GM12865 (cell line): ENCODE measurements at regions not wholly inside any gene's neighbourhood (a gene's known extent, or its start where the extent isn't known, plus 50 kb on each side); places are given as distances from the start of the nearest gene placed in this dataset.
"Not testable (repeated sequence)": the region's sequence is repeated elsewhere in the genome, so short reads cannot be mapped to it uniquely, and the experiment has no call there.

ENCODE experiments used
- DNase-seq: peaks from one replicate; pipeline ENCODE4 v3.0.0; 2010; ENCODE audit warnings: low read depth
- H3K4me3 ChIP-seq: 2 replicates; pipeline ENCODE4 v1.5.1; 2011; ENCODE audit warnings: mild to moderate bottlenecking, low read depth, low read length, control low read depth
- TF ChIP-seq, protein P1 (sequence below): IDR thresholded peaks from 2 replicates; pipeline ENCODE4 v1.5.1; 2011; ENCODE audit warnings: low read length, control low read depth, low read depth, inconsistent platforms; ENCODE audit not compliant: insufficient read depth; ENCODE audit errors: missing control alignments

DNA sequence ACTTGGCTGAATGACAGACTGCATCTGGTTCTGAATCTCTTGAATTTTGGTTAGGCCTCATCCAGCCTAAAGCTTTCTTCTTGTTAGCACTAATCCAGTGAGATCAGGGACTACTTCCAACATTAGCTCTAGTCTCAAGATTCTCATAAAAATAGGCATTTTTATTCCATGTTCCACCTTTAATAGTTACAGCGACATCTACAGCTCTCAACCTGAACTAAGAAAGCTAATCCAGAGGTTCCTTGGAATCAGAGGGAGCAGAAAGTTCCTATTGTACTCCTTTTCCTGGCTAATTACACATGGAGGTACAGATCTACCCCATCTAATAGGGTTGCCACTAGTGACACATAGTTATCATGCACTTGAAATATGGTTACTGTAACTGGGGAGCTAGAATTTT is 391.9 kb downstream of the RMST start:
- no peak for DNase-seq
- no peak overlapping the region for H3K4me3 ChIP-seq
- TF ChIP-seq, protein P1, sequence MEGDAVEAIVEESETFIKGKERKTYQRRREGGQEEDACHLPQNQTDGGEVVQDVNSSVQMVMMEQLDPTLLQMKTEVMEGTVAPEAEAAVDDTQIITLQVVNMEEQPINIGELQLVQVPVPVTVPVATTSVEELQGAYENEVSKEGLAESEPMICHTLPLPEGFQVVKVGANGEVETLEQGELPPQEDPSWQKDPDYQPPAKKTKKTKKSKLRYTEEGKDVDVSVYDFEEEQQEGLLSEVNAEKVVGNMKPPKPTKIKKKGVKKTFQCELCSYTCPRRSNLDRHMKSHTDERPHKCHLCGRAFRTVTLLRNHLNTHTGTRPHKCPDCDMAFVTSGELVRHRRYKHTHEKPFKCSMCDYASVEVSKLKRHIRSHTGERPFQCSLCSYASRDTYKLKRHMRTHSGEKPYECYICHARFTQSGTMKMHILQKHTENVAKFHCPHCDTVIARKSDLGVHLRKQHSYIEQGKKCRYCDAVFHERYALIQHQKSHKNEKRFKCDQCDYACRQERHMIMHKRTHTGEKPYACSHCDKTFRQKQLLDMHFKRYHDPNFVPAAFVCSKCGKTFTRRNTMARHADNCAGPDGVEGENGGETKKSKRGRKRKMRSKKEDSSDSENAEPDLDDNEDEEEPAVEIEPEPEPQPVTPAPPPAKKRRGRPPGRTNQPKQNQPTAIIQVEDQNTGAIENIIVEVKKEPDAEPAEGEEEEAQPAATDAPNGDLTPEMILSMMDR: peak; percentile 3

DNA sequence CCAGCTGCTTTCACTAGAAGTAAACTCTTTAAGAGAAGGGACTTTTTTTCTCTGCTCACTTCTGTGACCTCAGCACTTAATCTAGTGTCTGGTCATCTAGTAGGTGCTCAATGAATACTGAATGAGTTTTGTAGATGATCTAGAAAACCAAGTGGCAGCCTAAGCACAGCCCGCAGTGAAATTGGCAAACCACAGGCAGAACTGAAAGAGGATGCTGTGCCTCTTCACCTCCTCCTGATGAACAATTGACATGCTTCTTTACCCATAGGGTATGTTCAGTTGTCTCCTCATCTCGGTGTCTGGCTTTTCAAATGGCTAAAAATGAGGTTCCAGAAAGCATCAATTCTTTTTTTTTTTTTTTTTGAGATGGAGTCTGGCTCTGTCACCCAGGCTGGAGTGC is 399.5 kb downstream of the RMST start:
- TF ChIP-seq, protein P1: no peak
- DNase-seq: no peak
- no peak overlapping the region for H3K4me3 ChIP-seq

DNA sequence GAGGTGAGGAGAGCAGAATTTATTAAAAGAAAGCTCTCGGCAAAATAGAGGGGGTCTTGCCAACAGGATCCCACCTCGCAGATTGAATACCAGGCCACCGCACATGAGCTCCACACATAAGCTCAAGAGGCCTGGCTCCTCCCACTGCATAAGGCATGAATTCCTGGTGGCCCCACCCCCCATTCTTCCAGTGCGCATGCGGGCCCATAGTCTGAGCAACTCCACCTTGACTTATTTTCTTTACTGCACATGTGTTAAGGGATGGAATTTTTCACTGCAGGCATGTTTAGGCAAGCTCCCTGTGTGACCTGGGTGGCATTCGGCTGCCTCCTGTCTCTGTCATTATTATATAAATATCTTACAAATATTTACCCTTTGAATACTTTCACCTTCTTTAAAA is 412.5 kb downstream of the RMST start:
- DNase-seq: no peak
- no peak overlapping the region for H3K4me3 ChIP-seq
- TF ChIP-seq, protein P1: no peak

DNA sequence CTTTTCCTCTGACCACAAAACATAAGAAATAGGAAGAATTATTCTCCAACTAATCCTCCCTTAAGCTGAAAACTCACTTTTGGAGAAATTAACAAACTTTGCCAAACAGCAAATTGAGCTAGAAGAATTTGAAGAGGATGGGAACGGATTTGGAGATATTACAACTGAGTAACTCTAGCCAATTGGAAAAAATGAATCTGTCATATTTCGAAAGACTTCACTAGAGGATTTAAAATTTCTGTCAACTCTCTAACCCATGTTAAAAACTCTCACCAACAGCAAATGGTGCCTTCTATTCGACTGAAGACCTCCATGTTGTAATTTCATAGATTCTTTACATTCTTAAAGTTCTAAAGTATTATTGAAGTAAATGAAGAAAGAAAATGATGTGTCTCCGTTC is 414.2 kb downstream of the RMST start:
- DNase-seq: no peak
- TF ChIP-seq, protein P1: no peak
- no peak overlapping the region for H3K4me3 ChIP-seq

DNA sequence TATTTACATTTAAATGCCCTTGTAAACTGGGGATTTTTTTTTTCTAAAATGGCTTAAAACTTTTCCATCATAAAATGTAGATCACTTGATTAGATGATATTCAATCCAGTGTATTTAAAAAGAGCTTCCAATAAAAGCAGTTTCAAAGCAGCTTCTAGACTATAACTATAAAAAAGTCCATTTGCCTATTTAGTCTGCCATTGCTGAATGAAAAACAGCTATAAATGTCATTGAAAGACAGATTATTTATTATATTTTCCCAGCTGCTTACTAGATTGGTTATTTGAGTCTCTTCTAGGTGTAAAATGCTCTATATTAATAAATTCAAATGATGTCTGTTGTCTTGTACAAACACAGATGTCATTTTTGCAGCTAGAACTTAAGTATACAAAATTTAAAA is 414.8 kb downstream of the RMST start:
- no peak overlapping the region for H3K4me3 ChIP-seq
- TF ChIP-seq, protein P1: no peak
- no peak for DNase-seq

DNA sequence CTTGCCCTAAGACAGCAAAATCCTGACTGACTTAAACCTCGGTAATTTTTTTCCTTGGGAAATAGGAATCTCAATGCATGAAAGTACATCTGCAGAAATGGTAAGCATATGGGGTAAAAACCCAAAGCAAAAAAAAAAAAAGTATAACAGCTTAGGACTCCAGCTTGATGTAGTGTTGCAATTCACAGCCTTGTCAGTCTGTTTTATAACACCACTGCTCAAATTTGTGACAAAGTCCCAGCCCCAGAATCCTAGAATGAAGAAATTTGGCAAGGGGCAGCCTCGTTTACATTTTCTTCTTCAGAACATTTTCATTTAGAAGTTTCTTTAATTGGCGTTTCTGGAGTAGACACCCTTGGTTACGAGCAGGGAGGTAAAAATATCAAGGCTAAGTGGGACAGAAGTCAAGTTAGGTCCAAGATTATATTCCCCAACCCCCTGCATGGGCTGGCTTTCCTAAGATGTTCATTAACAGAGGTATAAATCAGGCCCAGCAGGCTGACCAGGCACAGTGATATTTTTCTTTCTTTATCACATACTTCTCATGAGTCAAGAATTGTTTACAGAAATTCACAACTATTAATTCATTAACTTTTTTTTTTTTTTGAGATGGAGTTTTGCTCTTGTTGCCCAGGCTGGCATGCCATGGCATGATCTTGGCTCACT is 424.0 kb downstream of the RMST start:
- no peak for DNase-seq
- TF ChIP-seq, protein P1: no peak
- H3K4me3 ChIP-seq: no peak overlapping the region

DNA sequence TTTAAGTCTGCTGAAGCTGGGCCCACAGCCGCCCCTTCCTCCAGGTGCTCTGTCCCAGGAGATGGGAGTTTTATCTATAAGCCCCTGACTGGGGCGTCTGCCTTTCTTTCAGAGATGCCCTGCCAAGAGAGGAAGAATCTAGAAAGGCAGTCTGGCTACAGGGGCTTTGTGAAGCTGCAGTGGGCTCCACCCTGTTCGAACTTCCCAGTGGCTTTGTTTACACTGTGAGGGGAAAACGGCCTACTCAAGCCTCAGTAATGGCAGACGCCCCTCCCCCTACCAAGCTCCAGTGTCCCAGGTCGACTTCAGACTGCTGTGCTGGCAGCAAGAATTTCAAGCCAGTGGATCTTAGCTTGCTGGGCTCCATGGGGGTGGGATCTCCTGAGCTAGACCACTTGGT is 435.3 kb downstream of the RMST start:
- not testable (repeated sequence) for DNase-seq, H3K4me3 ChIP-seq
